GM19240 (cell line): ENCODE measurements at regions not wholly inside any gene's neighbourhood (a gene's known extent, or its start where the extent isn't known, plus 50 kb on each side); places are given as distances from the start of the nearest gene placed in this dataset.
"Not testable (repeated sequence)": the region's sequence is repeated elsewhere in the genome, so short reads cannot be mapped to it uniquely, and the experiment has no call there.

Source experiments
- DNase-seq: peaks from one replicate; pipeline ENCODE4 v3.0.0; 2011; ENCODE audit warnings: low spot score; ENCODE audit not compliant: insufficient read length

DNA sequence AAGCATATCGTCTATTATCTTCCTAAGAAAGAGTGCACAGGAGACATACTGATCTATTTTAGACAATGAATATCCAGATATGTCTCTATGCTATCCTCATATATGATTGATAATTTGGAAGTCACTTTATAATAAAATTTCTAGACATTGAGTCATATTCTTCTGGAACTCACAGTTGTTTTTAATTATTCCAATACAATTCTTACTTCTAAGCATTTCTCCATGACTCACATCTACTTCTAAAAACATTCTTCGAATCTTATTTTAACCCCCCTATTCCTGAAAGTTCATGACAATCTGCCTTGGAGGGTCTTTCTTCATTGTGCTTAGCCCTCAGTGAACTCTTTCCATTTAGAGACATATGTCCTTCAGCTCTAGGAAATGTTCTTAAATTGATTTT is 368.1 kb downstream of the MDFIC start:
- DNase-seq = no peak

DNA sequence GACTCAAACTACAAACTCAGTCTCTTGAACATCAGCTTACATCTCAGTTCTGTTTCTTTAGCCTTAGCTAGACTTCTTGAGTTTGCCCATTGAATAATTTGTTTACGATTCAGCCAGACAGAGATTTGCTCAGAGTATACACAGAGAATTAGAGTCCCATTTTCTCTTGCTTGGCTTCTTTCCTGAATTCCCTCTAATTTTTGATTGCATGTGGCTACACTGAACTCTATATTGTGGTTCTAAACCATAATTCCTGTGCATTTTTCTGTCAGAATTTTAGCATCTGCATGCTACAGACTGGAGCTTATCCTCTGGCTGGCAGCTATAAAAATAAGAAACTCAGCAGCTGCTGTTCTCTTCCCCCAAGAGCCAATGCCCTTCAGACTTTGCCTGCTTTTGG is 354.9 kb downstream of the MDFIC start:
- no peak for DNase-seq

GRCh38 chr7:115273855-115274254 is 352.0 kb downstream of the MDFIC start:
- not testable (repeated sequence) for DNase-seq

DNA sequence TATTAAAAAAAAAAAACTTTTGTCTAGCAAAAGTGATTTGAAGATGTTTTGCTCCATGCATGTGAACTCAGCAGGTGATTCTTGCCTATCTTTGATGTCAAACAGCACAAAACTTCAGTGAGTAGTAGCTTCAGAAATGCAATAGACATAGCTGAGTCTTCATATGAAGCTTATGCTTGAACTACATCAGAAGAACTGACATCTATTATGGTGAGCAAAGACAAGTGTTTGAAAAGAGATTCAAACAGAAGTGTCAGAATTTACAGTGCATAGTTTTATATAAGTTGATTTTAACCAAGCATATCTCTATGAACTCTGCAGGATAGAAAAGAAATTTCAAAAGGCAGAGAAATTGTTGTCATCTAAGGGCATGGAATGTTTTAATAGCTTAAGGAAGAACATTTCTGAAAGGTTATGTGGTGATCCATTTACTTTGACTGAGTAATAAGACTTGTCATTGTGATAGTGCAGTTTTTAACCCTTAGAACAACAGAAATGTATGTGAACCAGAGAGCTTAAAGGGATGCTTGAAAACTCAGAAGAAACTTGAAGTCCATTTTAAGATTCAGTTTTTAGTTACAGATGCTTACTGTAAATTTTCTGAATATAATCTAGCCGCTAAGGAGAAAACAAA is 351.4 kb downstream of the MDFIC start:
- no peak for DNase-seq

DNA sequence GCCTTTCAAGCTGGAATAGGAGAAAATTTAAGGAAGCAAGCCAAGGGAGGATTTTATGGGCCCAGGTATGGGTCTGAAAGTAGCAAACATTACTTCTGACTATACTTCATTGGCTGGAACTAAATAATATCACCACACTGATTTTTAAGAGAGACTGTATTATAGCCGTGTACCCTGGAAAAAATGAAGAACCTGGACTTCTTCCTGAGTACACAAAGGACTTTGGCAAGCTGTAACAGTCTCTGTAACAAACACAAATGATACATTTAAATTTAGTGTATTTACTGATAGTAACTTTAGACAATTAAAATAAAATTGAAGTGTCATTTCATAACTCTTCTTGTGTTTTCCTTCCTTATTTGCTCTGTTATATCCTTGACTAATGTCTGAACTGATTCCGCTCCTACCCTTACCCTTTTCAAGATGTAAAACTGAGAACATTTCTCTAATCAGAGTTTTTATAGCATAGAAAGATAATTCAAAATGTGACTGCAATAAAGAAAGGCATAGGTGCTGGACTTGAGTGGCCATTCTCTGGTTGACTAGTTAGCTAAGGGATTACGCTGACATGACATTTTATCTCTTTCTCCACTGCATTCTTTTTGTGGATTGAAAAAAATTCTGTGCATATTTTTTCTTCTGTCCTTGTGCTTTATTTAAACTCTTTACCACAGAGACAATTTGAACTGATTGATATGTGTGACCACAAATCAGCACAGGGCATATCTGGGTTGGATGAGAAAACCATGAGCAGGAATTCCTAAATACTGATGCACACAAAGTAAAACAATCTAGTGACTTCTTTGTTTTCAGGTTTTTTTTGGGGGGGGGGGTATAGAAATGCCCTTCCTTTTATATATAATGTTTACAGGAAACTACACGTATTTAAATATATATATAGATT is 349.7 kb downstream of the MDFIC start:
- DNase-seq = no peak

DNA sequence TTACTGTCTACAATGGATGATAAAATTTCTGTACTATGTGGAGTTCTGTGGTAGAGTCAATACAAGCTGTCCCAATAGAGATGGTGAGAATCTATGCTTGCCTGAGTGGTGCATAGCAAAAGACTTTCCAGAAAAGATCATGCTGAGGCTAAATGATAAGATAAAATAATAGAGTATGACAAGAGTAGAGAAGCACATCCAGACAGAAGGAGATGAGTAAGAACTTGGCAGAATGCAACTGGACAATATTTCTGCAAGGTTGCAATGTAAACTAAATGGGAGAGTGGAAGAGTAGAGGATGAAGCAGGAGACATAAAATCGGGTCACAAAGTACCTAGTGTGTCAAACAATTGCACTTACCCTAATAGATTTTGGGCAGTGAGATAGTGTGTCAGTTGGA is 347.6 kb downstream of the MDFIC start:
- DNase-seq = no peak

GRCh38 chr7:115267503-115267902 is 345.6 kb downstream of the MDFIC start:
- DNase-seq = no peak

DNA sequence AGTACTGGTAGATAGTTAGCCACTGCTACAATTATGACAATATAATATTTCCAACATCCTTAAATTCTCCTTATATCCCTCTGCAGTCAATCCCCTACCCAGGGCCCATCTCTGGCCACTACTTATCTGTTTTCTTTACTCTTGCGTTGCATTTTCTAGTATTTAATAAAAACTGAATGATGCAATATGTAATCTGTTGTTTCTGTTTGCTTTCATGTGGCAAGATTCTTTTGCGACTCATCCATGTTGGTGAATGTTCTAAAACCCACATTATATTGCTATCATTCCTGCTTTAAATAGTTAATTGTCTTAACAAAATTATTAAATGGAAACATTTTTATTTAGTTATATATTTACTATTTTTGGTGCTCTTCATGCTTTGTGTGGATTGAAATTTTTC is 338.5 kb downstream of the MDFIC start:
- DNase-seq = no peak

- no peak for DNase-seq
Measured at GRCh38 chr7:115252461-115252860, 330.6 kb downstream of the MDFIC start.

DNA sequence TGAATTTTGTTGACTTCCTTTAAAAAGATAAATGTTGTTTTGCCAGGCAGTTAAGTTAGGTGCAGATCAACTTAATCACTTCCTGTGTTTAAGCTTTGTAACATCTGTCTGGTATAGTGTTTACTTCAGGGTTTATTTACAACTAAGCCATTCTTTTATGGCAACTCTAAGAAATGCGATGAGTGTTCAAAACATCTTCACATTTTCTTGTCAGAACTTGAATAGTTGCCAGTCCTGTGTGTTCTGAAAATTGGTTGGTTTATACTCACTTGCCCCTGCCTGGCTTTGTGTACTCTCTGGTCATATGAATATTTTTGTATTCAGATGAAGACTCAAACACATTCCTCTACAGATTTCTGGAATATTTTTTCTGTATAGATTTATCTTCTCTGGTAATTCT is 327.2 kb downstream of the MDFIC start:
- no peak for DNase-seq

- DNase-seq = no peak
Measured at GRCh38 chr7:115241151-115241550, 319.3 kb downstream of the MDFIC start.

GRCh38 chr7:115240242-115240641 is 318.3 kb downstream of the MDFIC start:
- DNase-seq = no peak

DNA sequence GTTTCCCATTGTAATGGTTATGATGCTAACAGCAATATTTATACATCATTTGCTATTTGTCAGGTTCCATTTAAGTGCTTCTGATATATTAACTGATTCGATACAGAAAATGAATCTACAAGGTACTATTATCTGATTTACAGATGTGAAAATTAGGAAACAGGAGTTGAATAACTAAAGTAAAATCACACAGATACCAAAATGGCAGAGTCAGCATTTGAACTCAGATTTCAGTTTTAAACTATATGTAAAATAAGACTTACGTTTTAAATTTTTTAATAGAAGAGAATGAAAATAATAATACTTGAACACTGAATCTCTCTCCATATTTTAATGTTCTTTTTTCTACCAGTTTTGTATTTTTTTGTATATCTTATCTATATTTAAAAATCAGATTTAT is 313.2 kb downstream of the MDFIC start:
- no peak for DNase-seq

- DNase-seq = no peak
Measured at GRCh38 chr7:115233809-115234208, 311.9 kb downstream of the MDFIC start.

DNA sequence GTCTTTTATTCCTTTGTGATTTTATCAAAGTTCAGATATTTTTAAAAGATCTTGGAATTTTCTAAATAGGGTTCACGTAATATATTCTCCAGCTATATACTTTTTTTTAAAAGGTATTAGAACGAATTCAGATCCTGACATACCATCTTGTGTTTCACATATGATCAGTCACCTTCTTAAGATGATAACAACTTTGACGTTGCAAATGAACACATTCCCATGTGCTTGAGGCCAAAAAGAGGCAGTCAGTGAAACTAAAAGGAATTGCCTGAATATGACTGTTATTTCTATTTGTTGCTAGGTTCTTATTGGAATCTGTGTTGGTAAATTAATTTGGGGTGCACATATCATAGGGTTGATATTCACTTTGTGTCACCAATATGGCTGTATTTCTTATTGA is 310.1 kb downstream of the MDFIC start:
- no peak for DNase-seq

GRCh38 chr7:115230882-115231571 is 309.1 kb downstream of the MDFIC start:
- no peak for DNase-seq

DNA sequence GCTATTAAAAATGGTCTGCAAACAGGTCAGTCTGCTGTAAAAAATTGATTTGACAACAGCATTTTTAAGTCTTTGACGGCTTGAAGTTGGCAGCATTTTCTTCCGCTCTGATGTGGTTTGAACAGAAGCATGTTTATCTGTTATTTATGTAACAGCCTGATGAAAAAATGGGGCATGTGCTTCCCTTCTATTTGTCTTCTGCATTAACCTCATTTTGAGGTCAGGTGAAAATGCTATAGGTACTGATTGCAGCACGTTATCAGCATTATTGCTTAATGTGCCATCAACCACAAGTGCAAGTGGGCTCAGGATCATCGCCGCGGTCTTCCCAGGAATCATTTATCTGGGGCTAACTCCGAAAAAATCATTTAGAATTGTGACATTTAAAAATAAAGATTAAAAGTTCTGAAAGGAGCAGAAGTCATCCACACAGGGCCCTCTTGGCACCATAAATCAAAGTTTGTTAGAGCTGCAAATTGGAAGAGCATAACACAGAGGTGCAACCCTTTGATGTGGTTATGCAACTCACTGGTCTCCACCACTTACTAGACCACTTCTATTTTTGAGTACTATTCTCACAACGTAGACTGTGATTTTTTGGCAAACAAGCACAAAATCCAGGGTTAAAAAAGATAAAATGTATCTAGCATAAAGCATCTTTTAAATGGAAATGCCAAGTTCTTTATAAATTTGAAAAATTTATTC is 307.7 kb downstream of the MDFIC start:
- DNase-seq = no peak

- DNase-seq = no peak
Measured at GRCh38 chr7:115227473-115228235, 305.8 kb downstream of the MDFIC start.

DNA sequence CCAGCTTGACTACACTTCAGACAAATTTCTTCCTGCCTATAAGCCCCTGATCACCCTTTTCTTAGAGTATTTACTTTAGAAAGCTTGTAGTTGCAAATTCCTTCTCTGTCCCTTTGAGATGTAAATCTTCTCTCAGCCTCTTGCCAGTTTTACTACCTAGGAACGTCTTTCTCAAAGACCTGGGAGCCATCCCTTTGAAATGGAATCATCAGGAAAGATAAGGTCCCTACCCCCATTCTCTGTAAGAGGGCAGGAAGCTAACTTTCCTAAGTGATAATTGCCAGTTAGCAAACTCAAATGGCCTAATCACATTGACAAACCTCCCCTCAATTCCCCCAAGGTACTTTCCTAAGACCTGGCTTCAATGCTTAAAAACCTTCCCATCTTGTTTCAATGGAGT is 304.5 kb downstream of the MDFIC start:
- no peak for DNase-seq

GRCh38 chr7:115224922-115225321 is 303.0 kb downstream of the MDFIC start:
- DNase-seq = no peak

GRCh38 chr7:115223959-115224358 is 302.1 kb downstream of the MDFIC start:
- DNase-seq = no peak
